ENCODE measurements at regions not wholly inside any gene's neighbourhood (a gene's known extent, or its start where the extent isn't known, plus 50 kb on each side); places are given as distances from the start of the nearest gene placed in this dataset.
A peak's percentile ranks its signal among the peaks of the same experiment; 100 is the strongest.

DNA sequence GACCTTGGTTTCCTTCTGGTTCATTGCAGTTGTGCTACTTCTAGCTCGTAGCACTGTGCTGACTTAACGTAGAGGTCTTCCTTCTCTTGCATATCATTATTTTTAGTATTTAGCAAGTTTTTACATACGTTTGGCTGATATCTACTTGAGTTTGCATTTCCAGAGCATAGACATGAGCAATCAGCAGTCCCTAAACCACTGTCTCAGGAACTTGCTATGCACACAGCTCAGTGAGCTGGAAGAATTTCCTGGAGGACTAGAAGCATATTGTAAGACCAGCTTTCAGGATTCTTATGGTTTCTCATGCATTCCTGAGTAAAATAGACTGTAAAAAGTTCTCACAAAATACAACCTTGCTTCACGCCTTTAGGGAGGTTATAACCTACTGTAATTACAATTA, 226.7 kb upstream of the PDGFD start:
- Histone ChIP-seq H3K4me3 (ENCODE audit: low read length in 3 of 3) (no peak overlapping the region), H3K9me3 (ENCODE audit: control insufficient read depth in 2 of 3, insufficient read depth in 1 of 3, low read length in 3 of 3) (no peaks in the 10 kb centered on the region), H3K9ac (ENCODE audit: low read length in 3 of 3) (no peak overlapping the region), H3K4me1 (ENCODE audit: control insufficient read depth in 2 of 3, insufficient read depth in 2 of 3, low read depth in 1 of 3, low read length in 3 of 3) (no peaks in the 10 kb centered on the region), H3K36me3 (ENCODE audit: control insufficient read depth in 2 of 3, insufficient read depth in 3 of 3, low read length in 3 of 3) (no peaks in the 10 kb centered on the region), H3K27me3 (ENCODE audit: control insufficient read depth, insufficient read depth, low read length) (no peaks in the 10 kb centered on the region), H3K27ac (ENCODE audit: low read depth in 2 of 2, low read length in 2 of 2) (no peak overlapping the region)
- DNase-seq (peak in 3 of 5 donors; percentile 13 to 59 (median 58)), FAIRE-seq (no peak)
- intact Hi-C loops (cut with DNase I): no loop called here
- TF ChIP-seq, protein P1, sequence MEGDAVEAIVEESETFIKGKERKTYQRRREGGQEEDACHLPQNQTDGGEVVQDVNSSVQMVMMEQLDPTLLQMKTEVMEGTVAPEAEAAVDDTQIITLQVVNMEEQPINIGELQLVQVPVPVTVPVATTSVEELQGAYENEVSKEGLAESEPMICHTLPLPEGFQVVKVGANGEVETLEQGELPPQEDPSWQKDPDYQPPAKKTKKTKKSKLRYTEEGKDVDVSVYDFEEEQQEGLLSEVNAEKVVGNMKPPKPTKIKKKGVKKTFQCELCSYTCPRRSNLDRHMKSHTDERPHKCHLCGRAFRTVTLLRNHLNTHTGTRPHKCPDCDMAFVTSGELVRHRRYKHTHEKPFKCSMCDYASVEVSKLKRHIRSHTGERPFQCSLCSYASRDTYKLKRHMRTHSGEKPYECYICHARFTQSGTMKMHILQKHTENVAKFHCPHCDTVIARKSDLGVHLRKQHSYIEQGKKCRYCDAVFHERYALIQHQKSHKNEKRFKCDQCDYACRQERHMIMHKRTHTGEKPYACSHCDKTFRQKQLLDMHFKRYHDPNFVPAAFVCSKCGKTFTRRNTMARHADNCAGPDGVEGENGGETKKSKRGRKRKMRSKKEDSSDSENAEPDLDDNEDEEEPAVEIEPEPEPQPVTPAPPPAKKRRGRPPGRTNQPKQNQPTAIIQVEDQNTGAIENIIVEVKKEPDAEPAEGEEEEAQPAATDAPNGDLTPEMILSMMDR (IDR thresholded peaks at IDR 0.05; ENCODE audit: borderline replicate concordance, extremely low read depth, insufficient read depth): no peak

DNA sequence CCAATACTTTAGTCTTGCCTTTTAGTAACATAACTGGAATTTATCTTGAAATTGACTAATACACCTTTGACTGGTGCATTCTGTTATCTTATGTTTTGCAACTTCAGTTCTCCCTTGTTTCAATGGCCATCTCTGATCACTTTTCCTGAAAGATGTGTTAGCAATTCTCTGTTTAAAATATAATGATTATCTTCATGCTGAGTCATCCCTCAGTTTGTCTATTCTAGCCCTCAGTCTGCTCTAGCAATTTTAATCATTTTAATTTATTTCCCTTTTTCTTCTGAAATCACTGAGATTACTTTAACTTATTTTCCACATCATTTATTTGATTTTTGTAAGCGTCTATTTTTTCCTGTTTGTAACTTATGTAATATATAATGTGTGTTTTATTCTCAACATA, 221.9 kb upstream of the PDGFD start:
- TF ChIP-seq, protein P1 (IDR thresholded peaks at IDR 0.05; ENCODE audit: borderline replicate concordance, extremely low read depth, insufficient read depth): no peak
- intact Hi-C loops (cut with DNase I): no loop called here
- Histone ChIP-seq H3K4me1 (ENCODE audit: control insufficient read depth in 2 of 3, insufficient read depth in 2 of 3, low read depth in 1 of 3, low read length in 3 of 3) (no peaks in the 10 kb centered on the region), H3K27ac (ENCODE audit: low read depth in 2 of 2, low read length in 2 of 2) (no peak overlapping the region), H3K9ac (ENCODE audit: low read length in 3 of 3) (no peak overlapping the region), H3K27me3 (ENCODE audit: control insufficient read depth, insufficient read depth, low read length) (no peaks in the 10 kb centered on the region), H3K4me3 (ENCODE audit: low read length in 3 of 3) (no peak overlapping the region), H3K9me3 (ENCODE audit: control insufficient read depth in 2 of 3, insufficient read depth in 1 of 3, low read length in 3 of 3) (no peaks in the 10 kb centered on the region), H3K36me3 (ENCODE audit: control insufficient read depth in 2 of 3, insufficient read depth in 3 of 3, low read length in 3 of 3) (no peaks in the 10 kb centered on the region)
- FAIRE-seq (no peak), DNase-seq (no peak)

DNA sequence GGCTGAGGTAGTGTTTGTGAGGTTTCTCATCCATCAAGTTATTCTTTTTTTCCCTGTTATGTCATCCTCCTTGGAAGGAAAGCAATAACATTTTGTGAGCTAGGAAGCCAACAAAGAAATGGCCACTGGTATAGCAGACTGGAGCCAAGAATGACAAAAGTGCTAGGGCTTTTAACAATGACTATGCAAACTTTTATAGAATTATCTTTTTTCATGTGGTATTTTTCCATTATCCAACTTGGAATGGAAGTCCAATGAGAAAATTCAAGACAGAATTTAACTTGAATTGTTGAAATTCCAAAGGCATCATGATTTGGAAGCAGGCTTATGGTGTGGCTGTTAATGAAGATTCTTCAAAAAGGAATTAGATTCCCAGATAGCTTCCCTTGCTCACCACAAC, 216.4 kb upstream of the PDGFD start:
- DNase-seq: no peak
- TF ChIP-seq, protein P1 (IDR thresholded peaks at IDR 0.05; ENCODE audit: borderline replicate concordance, extremely low read depth, insufficient read depth): no peak
- Histone ChIP-seq H3K9me3 (ENCODE audit: control insufficient read depth in 2 of 3, insufficient read depth in 1 of 3, low read length in 3 of 3) (no peaks in the 10 kb centered on the region), H3K36me3 (ENCODE audit: control insufficient read depth in 2 of 3, insufficient read depth in 3 of 3, low read length in 3 of 3) (no peaks in the 10 kb centered on the region), H3K4me3 (ENCODE audit: low read length in 3 of 3) (no peak overlapping the region), H3K9ac (ENCODE audit: low read length in 3 of 3) (no peak overlapping the region), H3K27ac (ENCODE audit: low read depth in 2 of 2, low read length in 2 of 2) (no peak overlapping the region), H3K27me3 (ENCODE audit: control insufficient read depth, insufficient read depth, low read length) (no peaks in the 10 kb centered on the region), H3K4me1 (ENCODE audit: control insufficient read depth in 2 of 3, insufficient read depth in 2 of 3, low read depth in 1 of 3, low read length in 3 of 3) (no peaks in the 10 kb centered on the region)
- FAIRE-seq: no peak
- intact Hi-C loops (cut with DNase I): no loop called here

DNA sequence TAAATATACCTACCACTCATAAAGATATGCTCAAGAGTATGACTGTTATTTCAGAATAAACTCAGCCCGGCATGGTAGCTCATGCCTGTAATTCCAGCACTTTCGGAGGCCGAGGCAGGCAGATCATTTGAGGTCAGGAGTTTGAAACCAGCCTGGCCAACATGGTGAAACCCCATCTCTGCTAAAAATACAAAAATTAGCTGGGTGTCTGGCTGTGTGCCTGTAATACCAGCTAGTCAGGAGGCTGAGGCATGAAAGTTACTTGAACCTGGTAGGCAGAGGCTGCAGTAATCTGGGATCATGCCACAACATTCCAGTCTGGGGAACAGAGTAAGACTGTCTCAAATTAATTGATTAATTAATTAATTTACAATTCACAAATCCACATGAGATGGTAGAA, 208.2 kb upstream of the PDGFD start:
- Histone ChIP-seq H3K27me3 (ENCODE audit: control insufficient read depth, insufficient read depth, low read length) (no peaks in the 10 kb centered on the region), H3K4me3 (ENCODE audit: low read length in 3 of 3) (no peak overlapping the region), H3K27ac (ENCODE audit: low read depth in 2 of 2, low read length in 2 of 2) (no peak overlapping the region), H3K36me3 (ENCODE audit: control insufficient read depth in 2 of 3, insufficient read depth in 3 of 3, low read length in 3 of 3) (no peaks in the 10 kb centered on the region), H3K9ac (ENCODE audit: low read length in 3 of 3) (no peak overlapping the region), H3K9me3 (ENCODE audit: control insufficient read depth in 2 of 3, insufficient read depth in 1 of 3, low read length in 3 of 3) (no peaks in the 10 kb centered on the region), H3K4me1 (ENCODE audit: control insufficient read depth in 2 of 3, insufficient read depth in 2 of 3, low read depth in 1 of 3, low read length in 3 of 3) (no peaks in the 10 kb centered on the region)
- FAIRE-seq (no peak), DNase-seq (no peak)
- TF ChIP-seq, protein P1 (IDR thresholded peaks at IDR 0.05; ENCODE audit: borderline replicate concordance, extremely low read depth, insufficient read depth): no peak
- intact Hi-C loops (cut with DNase I): no loop called here

Data from kidney (tissue), 13 donors.